HT1080 (cell line): ENCODE measurements at regions not wholly inside any gene's neighbourhood (a gene's known extent, or its start where the extent isn't known, plus 50 kb on each side); places are given as distances from the start of the nearest gene placed in this dataset.
A peak's percentile ranks its signal among the peaks of the same experiment; 100 is the strongest.

Experiments used
- DNase-seq: peaks from one replicate; pipeline ENCODE4 v3.0.0-alpha.2; 2015; ENCODE audit warnings: low read depth

DNA sequence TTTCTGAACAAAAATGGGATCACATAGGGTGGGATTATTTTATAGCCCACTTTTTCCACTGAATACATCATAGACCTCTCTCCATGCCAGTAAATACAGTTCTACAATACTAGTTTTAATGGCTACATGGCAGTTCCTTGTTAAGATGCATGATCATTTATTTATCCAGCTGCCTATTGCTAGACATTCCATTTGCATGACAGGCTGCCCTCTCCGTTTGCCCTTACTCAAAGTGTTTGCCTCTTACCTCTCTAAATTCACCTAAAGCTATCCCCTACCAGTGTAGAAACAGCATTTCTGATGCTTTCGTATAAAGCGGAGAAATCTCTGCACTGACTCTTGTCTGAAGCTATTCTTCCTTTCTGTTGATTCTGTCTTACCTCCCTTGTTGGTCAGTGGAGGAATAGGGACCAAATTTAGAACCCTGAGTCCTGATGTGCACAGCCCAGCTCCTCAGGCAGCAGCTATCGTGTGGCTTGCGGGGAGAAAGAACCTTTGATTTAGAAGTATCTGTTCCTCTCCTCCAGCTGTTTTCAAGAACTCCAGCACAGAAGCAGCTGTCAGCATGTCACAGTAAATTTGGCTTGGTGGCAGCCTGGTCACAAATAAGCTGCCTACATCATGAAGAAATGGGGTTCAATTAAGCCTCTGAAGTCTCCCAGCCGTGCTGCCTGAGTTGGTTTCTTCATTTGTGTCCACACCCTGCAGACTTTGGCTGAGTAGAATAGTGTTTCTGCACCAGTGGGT lies 337.3 kb downstream of the PRDM2 start:
- DNase-seq = no peak

DNA sequence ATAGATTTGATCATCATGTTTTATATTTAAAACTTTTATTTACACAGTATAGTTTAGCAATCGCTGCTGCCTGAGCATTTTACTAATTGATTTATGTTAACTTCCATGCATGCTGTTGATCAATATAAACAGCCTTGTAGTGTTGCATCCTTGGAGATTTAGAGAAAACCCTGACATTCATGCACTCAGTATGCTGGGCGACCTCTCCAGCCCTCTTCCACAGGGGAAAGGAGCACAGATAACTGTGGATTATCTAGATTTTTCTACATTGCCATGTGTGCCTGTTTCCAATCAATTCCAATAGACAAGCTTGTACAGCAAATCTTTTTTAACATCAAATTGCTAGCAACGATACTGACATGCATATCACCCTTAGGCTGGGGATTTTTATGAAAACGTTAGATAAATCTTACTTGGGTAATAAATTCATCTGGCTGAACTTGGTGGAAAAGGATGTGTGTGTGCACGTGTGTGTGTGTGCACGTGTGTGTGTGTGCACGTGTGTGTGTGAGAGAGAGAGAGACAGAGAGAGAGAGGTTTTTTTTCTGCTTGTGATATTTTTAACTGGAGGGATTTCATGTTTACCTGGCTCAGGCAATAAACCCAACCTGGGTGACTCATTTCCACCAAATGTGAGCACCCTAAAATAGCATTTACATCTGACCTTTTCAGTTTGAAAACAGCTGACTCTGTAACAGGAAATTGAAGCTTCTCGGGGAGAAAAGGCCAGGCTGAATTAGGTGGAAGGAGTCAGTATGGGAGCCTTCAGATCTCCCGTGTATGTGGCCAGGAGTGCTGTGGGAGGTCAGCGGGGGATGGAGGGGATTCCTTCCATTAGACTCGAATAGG lies 339.8 kb downstream of the PRDM2 start:
- no peak for DNase-seq

DNA sequence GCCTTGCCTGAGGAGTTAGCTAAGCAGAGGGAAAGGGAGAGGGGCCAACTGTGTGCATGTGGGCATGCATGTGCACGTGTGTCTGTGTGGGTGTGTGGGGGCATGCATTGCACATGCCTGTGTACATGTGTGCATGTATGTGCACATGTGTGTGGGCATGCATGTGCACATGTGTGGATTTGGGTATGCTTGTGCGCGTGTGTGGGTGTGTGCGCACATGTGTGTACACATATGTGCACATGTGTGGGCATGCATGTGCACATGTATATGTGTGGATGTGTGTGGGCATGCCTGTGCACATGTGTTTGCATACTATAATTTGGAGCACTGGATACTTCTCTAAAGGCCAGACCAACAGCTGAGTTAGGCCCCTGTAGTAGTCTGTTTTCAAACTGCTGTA lies 350.0 kb downstream of the PRDM2 start:
- DNase-seq = no peak

DNA sequence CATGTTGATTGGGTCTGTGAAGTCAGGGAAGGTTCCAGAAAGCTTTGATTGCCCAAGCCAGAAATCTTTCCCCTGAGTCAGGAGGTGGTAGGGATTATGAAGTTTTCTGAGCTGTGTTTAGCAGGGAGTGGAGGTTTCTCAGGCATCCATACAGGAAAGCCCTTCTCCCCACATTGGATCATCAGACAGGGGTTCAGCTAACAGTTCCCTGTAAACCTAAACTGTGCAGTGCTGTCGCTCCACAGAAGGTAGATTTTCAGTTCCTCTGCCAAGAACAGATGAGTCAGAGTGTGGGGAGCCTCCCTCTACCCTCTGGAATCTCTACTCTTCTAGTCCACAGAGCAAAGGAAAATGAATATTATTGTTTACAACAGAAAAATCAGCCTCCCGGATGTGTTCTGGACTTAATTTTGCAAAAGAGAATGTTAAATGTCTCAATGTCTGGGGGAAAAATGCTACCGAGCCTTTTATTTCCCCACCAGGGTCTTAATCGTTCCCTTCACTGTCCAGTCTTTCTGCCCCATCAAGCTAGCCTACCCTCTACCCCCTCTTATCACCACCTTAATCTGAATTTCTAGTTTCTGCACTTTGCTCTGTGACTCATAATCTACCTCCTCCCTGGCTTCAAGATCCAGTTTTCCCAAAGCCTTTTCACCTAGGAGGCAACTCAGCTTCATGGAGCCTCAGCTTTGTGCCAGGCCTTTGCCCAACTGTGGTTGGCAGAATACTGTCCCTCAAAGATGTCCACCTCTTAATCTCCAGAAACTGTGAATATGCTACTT lies 355.6 kb downstream of the PRDM2 start:
- peak; percentile 24 for DNase-seq

DNA sequence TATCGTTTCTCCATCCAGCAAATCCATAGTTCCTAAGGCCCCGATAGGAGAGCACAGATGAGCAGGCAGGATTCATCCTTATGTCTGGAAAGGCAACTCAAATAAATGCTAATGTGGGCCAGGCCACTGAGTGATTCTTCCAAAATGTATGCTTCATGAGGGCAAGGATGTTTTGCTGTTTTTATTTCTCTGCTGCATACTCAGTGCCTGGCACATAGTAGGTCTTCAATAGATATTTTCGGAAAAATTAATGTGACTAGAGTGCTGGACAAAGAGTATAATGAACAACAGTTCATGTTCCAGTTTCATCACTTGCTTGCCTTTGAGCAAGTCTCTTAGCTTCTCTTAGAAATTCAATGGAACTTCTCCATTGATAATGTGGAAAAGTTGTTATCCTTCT lies 357.7 kb downstream of the PRDM2 start:
- no peak for DNase-seq

DNA sequence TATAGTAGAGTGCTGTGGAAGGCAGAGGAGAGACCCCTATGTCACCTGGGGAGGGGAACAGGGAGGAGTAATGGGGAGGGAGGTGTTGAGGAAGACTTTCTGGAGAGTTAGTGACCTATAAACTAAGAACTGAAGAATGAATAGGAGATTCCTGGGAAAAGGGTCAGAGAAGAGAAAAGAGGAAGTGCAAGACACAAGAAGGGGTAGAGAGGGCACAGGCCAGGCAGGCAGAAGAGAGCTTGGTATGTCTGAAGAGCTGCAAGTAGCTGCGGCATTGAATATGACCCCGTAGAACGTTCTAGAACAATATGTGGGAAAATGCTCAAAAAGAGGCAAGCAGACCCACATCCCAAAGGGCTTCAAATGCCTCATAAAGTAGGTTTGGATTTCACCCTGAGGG lies 361.2 kb downstream of the PRDM2 start:
- no peak for DNase-seq

DNA sequence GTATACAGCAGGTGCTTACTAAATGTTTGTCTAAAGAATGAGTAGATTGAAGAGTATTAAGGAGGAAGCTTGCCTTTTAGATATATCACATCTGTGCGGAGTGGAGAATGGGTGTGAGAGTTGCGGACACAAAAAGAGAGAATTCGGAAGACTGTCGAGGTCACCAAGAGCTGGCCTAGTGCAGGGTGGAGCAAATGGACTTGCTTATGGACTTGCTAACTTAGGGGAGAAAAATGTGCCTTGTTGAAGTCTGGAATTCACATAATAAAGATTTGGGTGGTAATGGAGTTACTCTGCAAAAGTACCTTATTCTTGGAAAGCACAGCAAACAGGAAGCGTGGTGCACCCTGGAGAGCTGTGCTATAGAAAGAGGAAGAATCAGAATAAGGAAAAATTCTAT lies 361.7 kb downstream of the PRDM2 start:
- no peak for DNase-seq

DNA sequence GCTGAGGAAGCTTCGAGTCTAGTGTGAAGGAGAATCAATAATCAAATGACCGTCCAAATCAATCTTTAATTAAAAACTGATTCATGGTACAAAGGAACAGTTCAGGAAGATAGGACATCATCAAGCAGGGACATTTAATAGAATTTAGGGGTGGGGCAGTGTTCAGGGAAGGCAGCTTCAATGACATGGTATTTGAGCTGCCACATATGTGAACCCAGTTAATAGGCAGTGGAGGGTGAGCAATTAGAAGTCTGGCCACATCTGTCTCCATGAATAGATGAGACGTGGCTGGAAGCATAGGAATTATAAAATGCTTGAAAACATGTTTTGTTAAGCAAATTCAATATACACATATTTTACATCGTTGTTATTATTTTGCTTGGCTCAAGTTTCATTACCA lies 362.7 kb downstream of the PRDM2 start:
- DNase-seq = no peak

DNA sequence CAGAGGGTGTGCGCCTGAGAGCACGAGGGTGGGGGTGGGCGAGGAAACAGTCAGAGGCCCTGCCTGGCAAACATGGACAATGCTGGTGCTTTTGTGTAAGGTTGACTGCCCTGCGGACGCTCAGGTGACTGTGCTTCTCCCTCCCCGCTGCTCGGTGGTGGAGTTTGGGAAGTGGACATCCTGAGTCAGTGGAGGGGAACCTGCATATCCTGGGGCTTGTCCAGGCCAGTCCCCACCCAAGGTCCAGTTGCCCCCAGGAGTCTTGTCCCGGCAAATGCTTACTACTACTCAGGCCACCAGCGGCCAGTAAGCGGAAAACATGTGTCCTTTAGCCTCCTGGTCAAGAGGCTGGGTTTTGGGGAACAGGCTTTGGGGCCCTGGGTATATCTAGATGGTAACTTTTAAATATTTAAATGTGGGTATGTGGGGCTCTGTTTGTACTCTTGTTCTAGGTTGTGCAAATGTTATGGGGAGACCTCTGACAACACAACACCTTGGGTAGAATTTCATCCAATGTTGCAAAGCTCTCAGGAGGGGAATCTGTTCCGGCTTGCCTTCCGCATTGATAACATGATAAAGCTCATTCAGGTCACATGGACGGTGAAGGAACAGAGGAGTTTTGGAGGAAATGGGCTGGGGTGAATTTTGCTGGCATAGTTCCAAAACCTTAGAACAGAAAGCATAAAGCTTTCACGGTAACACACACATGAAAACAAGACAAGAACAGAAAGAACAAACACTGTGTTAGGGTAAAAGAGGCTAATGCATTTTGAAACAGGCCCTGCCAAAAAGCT lies 364.9 kb downstream of the PRDM2 start:
- DNase-seq = no peak

DNA sequence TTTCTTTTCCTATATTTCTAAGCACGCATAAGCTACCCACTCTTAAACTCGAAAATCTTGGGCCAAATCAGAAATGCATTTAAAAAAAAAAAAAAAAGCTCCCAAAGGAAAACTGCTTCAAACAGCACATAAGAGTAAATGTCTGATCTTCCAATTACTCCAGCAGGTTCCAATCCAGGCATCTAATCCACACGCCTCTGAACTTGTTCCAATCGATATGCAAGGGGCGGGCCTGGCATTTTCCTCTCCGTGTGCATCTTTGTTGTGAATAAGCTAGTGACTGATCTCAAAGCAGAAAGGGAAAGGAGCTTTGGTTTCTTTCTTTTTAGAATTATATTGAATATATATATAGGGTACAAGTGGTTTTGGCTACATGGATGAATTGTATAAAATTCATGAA lies 365.5 kb downstream of the PRDM2 start:
- no peak for DNase-seq

DNA sequence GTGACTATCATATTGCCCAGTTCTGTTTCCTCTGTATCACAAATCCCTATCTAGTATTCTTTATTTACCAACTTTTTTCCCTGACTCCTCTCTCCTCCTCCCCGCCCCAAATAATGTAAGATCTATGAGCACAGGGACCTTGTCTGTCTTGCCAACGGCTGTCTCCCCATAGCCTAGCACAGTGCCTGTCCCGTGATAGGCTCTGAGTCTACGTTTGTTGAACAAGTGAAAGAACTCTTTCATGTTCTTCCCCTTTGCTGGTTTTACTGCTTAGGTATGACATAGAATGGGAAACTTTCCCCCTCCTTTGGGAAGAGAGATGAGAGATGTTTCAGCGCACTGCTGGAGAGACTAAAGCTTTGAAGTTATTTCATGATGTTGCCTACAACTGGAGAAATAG lies 367.0 kb downstream of the PRDM2 start:
- no peak for DNase-seq

DNA sequence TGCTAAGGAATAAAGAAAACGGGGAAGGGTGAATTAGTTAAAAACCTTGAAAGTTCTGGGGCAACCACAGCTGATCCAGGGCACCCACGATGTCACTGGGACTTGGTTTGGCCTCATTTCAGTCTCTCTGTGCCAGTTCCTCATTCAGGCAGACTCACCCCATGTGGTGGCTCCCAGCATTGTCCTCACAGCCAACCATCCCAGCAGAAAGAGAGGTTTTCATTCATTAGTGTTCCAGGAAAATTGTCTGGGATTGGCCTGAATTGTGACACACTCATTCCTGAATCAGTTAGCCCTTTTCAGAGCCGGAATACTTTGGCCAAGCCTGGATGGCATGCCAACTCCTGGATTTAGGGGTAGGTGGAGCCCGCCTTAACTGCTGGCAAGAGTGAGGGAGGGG lies 367.7 kb downstream of the PRDM2 start:
- no peak for DNase-seq

DNA sequence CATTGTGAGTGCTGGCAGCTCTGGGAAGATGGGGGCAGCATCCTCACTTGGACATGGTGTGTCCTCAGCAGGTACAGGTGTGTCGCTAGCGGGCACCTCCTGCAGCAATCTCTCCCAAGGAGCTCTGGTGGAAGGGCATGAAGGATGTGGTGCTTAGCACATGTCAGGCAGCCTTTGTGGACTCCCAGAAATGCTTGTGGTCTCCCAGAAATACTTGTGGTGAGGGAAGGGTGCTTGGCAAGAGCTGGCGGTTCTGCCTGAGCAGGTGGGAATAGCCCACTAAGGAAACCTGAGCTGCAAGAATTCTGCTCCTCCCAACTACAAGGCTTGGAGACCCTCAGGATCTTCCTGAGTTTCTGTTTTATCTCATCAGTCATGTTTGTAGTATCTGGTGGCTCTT lies 371.6 kb downstream of the PRDM2 start:
- DNase-seq = no peak

DNA sequence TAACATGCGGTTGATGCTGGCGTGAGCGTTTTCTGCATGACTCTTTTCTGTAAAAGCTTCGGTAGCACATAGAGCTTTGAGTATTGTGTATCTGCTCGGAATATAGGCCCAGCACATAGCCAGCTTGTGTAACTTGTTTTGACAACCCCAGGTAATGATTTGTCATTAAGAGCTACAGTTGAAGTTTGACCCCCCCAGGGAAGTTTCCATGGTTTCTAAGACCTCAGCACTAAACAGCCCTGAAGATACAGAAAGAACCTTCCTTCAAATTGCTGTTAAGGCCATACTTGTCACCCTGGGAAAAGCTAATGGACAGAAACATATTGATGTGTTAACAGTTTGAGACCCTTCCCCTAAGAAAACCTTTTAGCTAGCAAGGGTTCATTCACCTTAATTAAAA lies 380.7 kb downstream of the PRDM2 start:
- DNase-seq = no peak

DNA sequence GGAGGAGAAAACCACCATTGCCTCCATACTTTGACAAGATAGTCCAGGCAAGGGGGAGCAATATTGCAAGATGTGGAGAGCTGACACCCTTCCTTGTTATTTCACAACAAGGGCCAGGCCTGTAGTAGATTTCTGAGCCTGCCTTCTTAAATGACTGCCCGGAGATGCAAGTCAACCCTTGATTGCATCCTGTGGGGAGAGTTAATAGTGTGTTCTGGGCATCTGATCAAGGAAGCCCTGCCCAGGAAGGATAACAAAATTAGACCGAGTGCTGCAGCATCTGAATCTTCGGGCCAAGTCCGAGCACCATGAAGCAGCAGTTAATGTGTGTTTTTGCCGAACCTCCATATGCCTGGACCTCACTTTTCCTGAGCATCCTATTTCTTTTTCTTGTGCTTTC lies 382.3 kb downstream of the PRDM2 start:
- no peak for DNase-seq

DNA sequence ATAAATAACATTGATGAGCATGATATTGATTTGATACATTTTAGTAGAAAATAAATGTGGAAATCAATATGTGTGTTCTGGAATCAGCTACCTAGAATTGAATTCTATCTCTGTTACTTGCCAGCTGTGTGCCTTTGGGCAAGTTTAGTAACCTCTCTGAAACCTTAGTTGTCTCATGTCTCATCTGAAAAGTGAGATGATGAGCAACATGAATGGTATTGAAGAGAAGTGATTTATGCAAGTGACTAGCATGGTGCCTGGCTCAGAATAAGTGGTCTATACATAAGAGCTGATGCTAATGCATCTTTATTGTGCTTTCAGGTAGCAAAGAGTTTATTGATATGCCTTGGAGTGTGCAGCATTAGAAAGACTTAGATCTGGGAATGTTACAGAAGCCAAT lies 383.3 kb downstream of the PRDM2 start:
- no peak for DNase-seq

DNA sequence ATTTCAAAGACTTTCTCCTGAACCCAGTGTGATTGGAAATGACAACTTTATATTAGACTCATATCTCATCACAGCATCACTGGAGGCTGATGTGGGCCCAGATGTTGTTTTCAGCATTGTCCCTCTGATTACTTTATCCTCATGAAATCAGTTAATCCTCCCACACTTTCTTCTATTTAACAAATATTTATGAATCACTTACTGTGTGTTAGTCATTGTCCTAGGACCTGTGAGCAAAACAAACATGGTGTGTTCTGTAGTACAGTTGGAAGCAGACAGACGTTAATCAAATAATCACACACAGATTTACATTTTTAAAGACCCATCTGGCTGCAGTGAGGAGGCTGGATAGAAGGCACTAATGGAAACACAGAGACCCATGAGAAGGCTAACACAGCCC lies 383.7 kb downstream of the PRDM2 start:
- no peak for DNase-seq

DNA sequence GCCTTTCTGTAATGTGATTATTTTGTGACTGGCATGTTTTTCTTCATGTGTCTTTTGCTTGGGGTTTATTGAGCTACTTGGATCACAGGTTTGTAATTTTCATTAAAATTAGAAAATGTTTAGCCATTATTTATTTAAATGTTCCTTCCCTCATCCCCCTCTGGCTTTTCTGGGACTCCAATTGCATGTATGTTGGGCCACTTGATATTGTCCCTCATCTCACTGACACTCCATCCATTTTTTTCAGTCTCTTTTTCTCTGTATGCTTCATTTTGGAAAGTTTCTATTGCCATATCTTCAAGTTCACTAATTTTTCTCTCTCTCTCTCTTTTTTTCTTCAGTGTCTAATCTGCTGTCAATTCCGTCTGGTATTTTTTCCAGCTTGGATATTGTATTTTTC lies 390.1 kb downstream of the PRDM2 start:
- DNase-seq = no peak

DNA sequence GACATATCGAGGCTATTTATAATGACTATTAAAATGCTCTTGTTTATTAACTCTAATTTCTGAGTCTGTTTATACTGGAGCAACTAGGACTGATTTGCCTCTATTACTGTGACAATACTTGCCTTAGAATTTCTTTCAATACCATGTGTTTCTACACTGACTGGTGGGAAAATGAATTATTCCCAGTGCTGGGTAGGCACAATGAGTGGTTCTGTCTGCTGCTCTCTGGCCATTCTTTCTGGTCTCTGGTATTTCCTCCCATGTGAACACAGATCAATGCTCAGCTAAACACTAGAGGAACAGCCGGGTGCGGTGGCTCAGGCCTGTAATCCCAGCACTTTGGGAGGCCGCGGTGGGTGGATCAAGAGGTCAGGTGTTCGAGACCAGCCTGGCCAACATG lies 390.5 kb downstream of the PRDM2 start:
- DNase-seq = no peak

DNA sequence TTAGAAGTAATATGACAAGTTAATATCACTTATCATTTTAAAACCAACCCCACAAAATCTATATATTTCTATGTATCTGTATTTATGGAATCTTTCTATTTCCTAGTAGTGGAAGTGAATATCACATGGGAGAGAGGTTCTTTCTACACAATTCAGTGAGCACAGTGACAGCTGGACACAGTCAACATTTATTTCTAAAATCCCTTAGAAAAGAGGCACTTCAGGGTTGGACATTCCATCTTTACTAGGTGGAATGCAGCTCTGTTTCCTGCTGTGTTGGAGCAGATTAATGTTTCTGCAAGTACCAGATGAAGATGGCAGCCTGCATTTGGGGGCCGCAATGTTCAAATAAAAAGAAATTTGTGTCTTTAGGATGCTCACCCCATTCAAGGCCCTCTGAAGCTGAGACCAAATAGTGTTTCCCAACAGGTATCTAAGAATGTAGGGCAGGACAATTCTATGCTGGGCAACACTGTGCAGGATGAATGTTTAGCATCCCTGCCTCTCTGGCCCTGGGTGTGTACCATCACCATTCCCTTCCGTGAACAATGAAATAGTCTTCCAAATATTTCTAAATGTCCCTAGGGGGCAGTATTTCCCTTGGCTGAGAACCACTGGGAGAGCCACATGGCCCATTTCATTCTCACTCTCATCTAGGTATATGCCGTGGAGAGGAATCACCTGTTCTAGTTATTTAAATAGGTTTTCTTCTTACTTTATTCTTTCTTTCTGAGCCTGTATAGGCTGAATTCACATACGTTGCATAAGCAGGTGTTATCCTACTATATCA lies 394.8 kb downstream of the PRDM2 start:
- no peak for DNase-seq
